ENCODE measurements at regions not wholly inside any gene's neighbourhood (a gene's known extent, or its start where the extent isn't known, plus 50 kb on each side); places are given as distances from the start of the nearest gene placed in this dataset.

DNA sequence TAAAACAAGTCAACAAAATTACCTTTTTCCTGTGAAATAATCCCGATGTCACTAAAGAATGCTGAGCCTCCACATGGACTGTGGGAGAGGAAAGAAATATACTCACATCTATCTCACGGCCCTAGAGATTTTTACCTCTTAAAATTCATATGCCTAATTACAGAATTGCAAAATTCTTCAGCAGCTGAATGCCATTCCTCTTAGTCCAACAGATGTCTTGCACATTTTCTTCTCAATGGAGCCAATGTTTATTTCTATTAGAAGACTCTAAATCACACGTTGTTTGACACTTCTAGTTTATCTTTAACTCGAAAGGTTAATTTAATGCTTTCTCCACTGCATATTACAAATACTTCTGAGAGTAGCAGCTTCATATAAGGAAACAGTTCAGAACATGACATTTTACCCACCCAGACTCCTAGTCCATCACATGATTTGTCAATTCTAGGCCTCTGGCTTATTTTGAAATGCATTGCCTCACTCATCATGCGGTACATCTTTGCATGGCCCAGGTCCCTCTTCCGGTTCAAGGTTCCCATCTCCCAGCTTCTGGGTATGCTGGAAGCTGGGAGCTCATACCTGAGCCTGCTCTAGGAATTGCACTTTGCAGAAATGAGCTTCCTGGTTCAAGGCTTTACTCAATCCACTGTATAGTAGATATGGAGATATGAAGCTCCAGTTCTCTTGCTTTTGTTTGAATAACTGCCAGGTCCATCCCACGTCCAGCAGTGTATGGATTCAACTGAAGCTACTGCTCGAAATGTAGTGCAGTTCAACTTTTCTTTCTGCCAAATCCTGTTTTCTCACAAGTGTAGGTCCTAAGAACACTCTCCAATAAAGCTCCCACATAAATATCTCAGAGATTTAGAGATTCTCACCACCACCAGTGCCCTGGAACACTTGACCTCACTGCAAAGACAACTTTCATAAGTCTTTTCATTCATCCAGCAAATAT lies 306.2 kb downstream of the GPR37 start:
- TF ChIP-seq, protein P1, sequence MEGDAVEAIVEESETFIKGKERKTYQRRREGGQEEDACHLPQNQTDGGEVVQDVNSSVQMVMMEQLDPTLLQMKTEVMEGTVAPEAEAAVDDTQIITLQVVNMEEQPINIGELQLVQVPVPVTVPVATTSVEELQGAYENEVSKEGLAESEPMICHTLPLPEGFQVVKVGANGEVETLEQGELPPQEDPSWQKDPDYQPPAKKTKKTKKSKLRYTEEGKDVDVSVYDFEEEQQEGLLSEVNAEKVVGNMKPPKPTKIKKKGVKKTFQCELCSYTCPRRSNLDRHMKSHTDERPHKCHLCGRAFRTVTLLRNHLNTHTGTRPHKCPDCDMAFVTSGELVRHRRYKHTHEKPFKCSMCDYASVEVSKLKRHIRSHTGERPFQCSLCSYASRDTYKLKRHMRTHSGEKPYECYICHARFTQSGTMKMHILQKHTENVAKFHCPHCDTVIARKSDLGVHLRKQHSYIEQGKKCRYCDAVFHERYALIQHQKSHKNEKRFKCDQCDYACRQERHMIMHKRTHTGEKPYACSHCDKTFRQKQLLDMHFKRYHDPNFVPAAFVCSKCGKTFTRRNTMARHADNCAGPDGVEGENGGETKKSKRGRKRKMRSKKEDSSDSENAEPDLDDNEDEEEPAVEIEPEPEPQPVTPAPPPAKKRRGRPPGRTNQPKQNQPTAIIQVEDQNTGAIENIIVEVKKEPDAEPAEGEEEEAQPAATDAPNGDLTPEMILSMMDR (IDR thresholded peaks at IDR 0.05), result no peak
- TF ChIP-seq POLR2A (IDR thresholded peaks at IDR 0.05), result no peak

Measured in vagina (tissue), 2 donors.